ENCODE measurements at regions not wholly inside any gene's neighbourhood (a gene's known extent, or its start where the extent isn't known, plus 50 kb on each side); places are given as distances from the start of the nearest gene placed in this dataset.
"Not testable (repeated sequence)": the region's sequence is repeated elsewhere in the genome, so short reads cannot be mapped to it uniquely, and the experiment has no call there.

GRCh38 chr18:66900837-66901236 is 296.9 kb upstream of the CDH19 start:
- H3K4me3 Mint-ChIP-seq, result no peak overlapping the region
- TF ChIP-seq CTCF (IDR thresholded peaks at IDR 0.05), result no peak
- no peaks in the 10 kb centered on the region for H3K36me3 Mint-ChIP-seq (ENCODE audit: low read depth)
- no peak overlapping the region for H3K27ac Mint-ChIP-seq
- H3K27me3 Mint-ChIP-seq, result no peaks in the 10 kb centered on the region
- ChIA-PET CTCF (no interaction called here), POLR2A (no interaction called here)
- no peaks in the 10 kb centered on the region for H3K9me3 Mint-ChIP-seq
- H3K4me1 Mint-ChIP-seq, result no peaks in the 10 kb centered on the region
- ATAC-seq (ENCODE audit: low read depth) (no peak), DNase-seq (no peak)
- intact Hi-C loops (cut with micrococcal nuclease), result no loop called here

DNA sequence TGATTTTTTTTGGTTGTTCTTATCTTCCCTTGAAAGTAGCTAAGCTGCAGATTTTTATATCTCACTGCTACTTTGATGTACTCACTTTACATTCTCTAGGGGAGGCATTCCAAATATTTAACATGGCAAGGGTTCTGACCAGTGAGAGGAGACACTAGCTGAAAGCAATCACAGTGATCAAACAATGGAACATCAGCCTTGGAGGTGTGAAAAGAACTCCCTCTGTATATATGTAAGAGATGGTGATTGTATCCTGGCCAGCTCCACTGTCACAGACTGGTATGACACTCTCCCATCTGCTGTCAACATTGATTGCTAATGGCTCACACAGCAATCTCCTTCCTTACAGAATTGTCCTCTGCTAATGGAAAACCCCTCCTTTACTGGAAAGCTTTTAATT is 291.7 kb upstream of the CDH19 start:
- intact Hi-C loops (cut with micrococcal nuclease), result no loop called here
- Mint-ChIP-seq H3K4me3 (no peak overlapping the region), H3K27ac (no peak overlapping the region), H3K36me3 (ENCODE audit: low read depth) (no peaks in the 10 kb centered on the region), H3K27me3 (no peaks in the 10 kb centered on the region), H3K9me3 (no peaks in the 10 kb centered on the region), H3K4me1 (no peaks in the 10 kb centered on the region)
- no peak for ATAC-seq (ENCODE audit: low read depth)
- TF ChIP-seq CTCF (IDR thresholded peaks at IDR 0.05), result no peak
- CTCF ChIA-PET, result no interaction called here
- no peak for DNase-seq
- POLR2A ChIA-PET, result no interaction called here

DNA sequence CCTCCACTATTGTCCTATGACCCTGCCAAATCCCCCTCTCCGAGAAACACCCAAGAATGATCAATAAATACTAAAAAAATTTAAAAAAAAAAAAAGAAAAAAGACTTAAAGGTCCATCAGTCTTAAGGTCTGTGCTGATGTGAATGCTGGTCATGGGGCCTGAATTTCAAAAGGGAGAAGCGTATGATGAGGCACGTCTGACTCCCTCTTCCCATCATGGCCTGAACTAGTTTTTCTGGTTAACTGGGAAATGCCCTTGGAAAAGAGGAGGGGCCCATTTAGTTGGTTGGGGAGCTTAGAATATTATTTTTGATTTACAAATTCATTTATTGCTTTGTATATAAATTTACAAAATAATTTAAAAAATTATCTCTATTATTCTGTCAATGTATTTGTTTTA is 291.0 kb upstream of the CDH19 start:
- ChIA-PET CTCF (no interaction called here), POLR2A (no interaction called here)
- Mint-ChIP-seq H3K4me3 (no peak overlapping the region), H3K27ac (no peak overlapping the region), H3K36me3 (ENCODE audit: low read depth) (no peaks in the 10 kb centered on the region), H3K4me1 (no peaks in the 10 kb centered on the region), H3K9me3 (no peaks in the 10 kb centered on the region), H3K27me3 (no peaks in the 10 kb centered on the region)
- ATAC-seq (ENCODE audit: low read depth), result no peak
- DNase-seq, result no peak
- TF ChIP-seq CTCF (IDR thresholded peaks at IDR 0.05), result no peak
- intact Hi-C loops (cut with micrococcal nuclease), result no loop called here

DNA sequence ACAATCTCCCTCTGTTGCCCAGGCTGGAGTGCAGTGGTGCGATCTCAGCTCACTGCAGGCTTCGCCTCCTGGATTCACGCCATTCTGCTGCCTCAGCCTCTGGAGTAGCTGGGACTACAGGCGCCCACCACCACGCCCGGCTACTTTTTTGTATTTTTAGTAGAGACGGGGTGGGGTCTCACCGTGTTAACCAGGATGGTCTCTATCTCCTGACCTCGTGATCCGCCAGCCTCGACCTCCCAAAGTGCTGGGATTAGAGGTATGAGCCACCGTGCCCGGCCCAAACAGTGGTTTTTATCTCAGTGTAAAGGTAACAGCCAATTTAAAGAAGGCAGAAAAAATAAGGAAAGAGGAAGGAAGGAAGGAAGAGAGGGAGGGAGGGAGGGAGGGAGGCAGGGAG is 288.5 kb upstream of the CDH19 start:
- intact Hi-C loops (cut with micrococcal nuclease); H3K27me3 Mint-ChIP-seq; DNase-seq; H3K9me3 Mint-ChIP-seq; CTCF ChIA-PET; ATAC-seq (ENCODE audit: low read depth); H3K4me1 Mint-ChIP-seq; H3K36me3 Mint-ChIP-seq (ENCODE audit: low read depth); H3K27ac Mint-ChIP-seq; POLR2A ChIA-PET; H3K4me3 Mint-ChIP-seq: not testable (repeated sequence)

- ATAC-seq (ENCODE audit: low read depth) (no peak), DNase-seq (no peak)
- CTCF ChIA-PET, result no interaction called here
- Mint-ChIP-seq H3K36me3 (ENCODE audit: low read depth) (no peaks in the 10 kb centered on the region), H3K4me3 (no peak overlapping the region), H3K27ac (no peak overlapping the region), H3K4me1 (no peaks in the 10 kb centered on the region), H3K27me3 (no peaks in the 10 kb centered on the region), H3K9me3 (no peaks in the 10 kb centered on the region)
- intact Hi-C loops (cut with micrococcal nuclease), result no loop called here
- POLR2A ChIA-PET, result no interaction called here
- no peak for TF ChIP-seq CTCF (IDR thresholded peaks at IDR 0.05)
Measured at GRCh38 chr18:66874812-66875474, 271.1 kb upstream of the CDH19 start.

- DNase-seq (no peak), ATAC-seq (ENCODE audit: low read depth) (no peak)
- intact Hi-C loops (cut with micrococcal nuclease), result no loop called here
- Mint-ChIP-seq H3K4me3 (no peak overlapping the region), H3K9me3 (no peaks in the 10 kb centered on the region), H3K4me1 (no peaks in the 10 kb centered on the region), H3K27ac (no peak overlapping the region), H3K36me3 (ENCODE audit: low read depth) (no peaks in the 10 kb centered on the region), H3K27me3 (no peaks in the 10 kb centered on the region)
- TF ChIP-seq CTCF (IDR thresholded peaks at IDR 0.05), result no peak
- ChIA-PET POLR2A (no interaction called here), CTCF (no interaction called here)
Measured at GRCh38 chr18:66874375-66874774, 270.5 kb upstream of the CDH19 start.

Data from activated B cell treated with CpG ODN at 0.5 μM for 24 hours (primary cell).